ENCODE measurements at regions not wholly inside any gene's neighbourhood (a gene's known extent, or its start where the extent isn't known, plus 50 kb on each side); places are given as distances from the start of the nearest gene placed in this dataset.

DNA sequence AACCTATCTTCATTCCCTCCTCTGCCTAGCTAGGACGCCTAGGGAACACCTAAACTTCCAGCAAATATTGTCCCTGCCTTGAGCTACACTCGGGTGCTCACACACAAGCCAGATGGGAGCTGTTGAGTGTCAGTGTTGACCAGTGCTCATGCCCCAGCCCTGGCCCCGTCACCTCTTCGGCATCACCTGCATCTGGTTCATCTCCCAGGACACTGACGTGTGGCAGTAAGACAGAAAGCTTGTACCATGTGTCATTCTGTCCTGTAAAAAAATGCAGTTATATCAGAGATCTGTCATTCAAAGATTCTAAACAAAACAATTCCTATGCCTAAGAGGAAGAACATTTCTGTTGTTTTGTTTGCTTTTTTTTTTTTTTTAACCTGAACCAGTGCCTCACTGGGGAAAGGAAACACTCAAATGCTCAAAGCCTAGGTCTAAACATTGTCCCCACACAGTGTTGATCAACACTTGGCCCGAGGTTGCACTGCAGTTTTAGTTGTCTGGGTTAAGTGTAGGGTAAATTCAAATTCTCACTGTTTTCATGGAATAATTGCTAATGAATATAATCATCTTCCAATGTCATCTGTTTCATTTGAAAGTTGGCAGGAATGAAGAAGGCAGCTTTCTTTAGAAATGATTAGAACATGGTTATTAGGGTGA is 102.7 kb upstream of the SASH1 start:
- no peak overlapping the region for H3K4me3 ChIP-seq (ENCODE audit: low read depth in 1 of 2, low read length in 1 of 2)
- H3K9me3 ChIP-seq, result no peaks in the 10 kb centered on the region
- H3K27ac ChIP-seq, result no peak overlapping the region
- TF ChIP-seq CTCF (IDR thresholded peaks at IDR 0.05), result no peak
- no peaks in the 10 kb centered on the region for H3K4me1 ChIP-seq (ENCODE audit: control insufficient read depth in 1 of 2, insufficient read depth in 1 of 2, low read depth in 1 of 2, low read length in 1 of 2)
- H3K36me3 ChIP-seq, result no peaks in the 10 kb centered on the region
- H3K27me3 ChIP-seq, result no peaks in the 10 kb centered on the region

GRCh38 chr6:148240461-148240840 is 102.2 kb upstream of the SASH1 start:
- Histone ChIP-seq H3K27me3 (no peaks in the 10 kb centered on the region), H3K9me3 (no peaks in the 10 kb centered on the region), H3K36me3 (no peaks in the 10 kb centered on the region), H3K4me3 (ENCODE audit: low read depth in 1 of 2, low read length in 1 of 2) (no peak overlapping the region), H3K27ac (no peak overlapping the region), H3K4me1 (ENCODE audit: control insufficient read depth in 1 of 2, insufficient read depth in 1 of 2, low read depth in 1 of 2, low read length in 1 of 2) (no peaks in the 10 kb centered on the region)
- TF ChIP-seq CTCF (IDR thresholded peaks at IDR 0.05), result no peak

GRCh38 chr6:148240861-148241477 is 101.7 kb upstream of the SASH1 start:
- no peaks in the 10 kb centered on the region for H3K4me1 ChIP-seq (ENCODE audit: control insufficient read depth in 1 of 2, insufficient read depth in 1 of 2, low read depth in 1 of 2, low read length in 1 of 2)
- TF ChIP-seq CTCF (IDR thresholded peaks at IDR 0.05), result no peak

DNA sequence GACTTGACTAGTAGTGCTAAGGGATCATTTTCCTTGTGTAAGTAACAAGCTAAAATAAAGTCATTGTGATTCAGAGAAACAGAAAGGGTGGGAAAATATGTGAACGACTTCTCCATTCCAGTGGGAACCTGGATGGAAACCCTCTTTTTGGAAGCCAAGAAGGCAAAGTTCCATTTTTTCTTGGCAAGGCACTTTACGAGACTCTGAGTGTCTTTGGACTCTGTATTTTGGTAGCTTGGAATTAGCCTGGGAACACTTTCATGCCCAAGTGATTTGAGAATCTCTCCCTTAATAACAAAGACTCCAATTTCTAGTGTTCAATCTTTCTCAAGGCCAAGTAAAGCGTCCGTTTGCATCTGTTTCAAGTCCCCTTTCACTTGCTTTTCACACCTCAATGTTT is 100.5 kb upstream of the SASH1 start:
- no peaks in the 10 kb centered on the region for H3K4me1 ChIP-seq (ENCODE audit: control insufficient read depth in 1 of 2, insufficient read depth in 1 of 2, low read depth in 1 of 2, low read length in 1 of 2)
- H3K9me3 ChIP-seq, result no peaks in the 10 kb centered on the region
- no peaks in the 10 kb centered on the region for H3K36me3 ChIP-seq
- H3K27me3 ChIP-seq, result no peaks in the 10 kb centered on the region
- no peak overlapping the region for H3K4me3 ChIP-seq (ENCODE audit: low read depth in 1 of 2, low read length in 1 of 2)
- no peak for TF ChIP-seq CTCF (IDR thresholded peaks at IDR 0.05)
- no peak overlapping the region for H3K27ac ChIP-seq

More at GRCh38 chr6:148240861-148241477, 101.7 kb upstream of the SASH1 start:
- Histone ChIP-seq H3K27me3 (no peaks in the 10 kb centered on the region), H3K4me3 (ENCODE audit: low read depth in 1 of 2, low read length in 1 of 2) (no peak overlapping the region), H3K9me3 (no peaks in the 10 kb centered on the region), H3K27ac (no peak overlapping the region), H3K36me3 (no peaks in the 10 kb centered on the region)

DNA sequence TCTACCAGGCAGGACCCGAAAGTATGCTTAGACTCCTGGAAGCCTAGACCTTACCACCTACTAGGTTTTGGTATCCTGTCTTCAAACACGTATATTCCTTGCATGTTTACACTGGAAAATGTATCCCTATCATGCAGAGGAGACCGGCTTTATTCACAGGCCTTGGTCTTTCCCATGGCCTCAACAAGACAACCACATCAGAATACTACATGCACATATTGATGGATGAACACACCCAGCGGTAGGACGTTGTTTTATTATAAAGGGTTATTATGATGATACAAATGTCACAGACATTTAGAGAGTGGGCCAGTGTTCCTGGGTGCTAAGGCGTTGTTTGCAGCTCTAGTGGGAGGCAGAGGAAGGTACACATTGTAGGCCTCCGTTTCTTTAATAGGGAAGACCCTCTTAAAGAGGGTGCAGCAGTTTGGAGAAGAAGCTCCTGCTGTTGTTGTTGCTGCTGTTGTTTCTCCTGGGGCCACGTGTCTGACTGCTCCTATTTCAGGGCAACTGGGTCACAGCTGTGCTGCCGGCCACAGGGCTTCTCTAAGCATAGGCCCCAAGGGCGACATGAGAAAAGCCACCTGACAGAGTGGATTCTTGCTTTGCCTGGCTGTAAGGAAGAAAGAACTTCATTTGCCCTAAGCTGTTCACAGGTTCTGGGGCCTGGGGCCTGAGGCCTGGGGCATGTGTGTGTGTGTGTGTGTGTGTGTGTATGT is 98.3 kb upstream of the SASH1 start:
- H3K9me3 ChIP-seq, result no peaks in the 10 kb centered on the region
- no peaks in the 10 kb centered on the region for H3K27me3 ChIP-seq
- no peaks in the 10 kb centered on the region for H3K36me3 ChIP-seq
- no peak overlapping the region for H3K4me3 ChIP-seq (ENCODE audit: low read depth in 1 of 2, low read length in 1 of 2)
- no peak overlapping the region for H3K27ac ChIP-seq
- no peak for TF ChIP-seq CTCF (IDR thresholded peaks at IDR 0.05)
- no peaks in the 10 kb centered on the region for H3K4me1 ChIP-seq (ENCODE audit: control insufficient read depth in 1 of 2, insufficient read depth in 1 of 2, low read depth in 1 of 2, low read length in 1 of 2)

All from neutrophil (primary cell).